Neural progenitor cell (in vitro differentiated cells): ENCODE measurements at regions not wholly inside any gene's neighbourhood (a gene's known extent, or its start where the extent isn't known, plus 50 kb on each side); places are given as distances from the start of the nearest gene placed in this dataset.

Source experiments
- DNase-seq: peaks from one replicate; pipeline ENCODE4 v3.0.0-alpha.2; 2016; ENCODE audit warnings: low spot score
- H2AFZ ChIP-seq: fragments of 200-600 bp; sonication (generic); replicated peaks from 2 replicates; pipeline ENCODE4 v1.6.1; 2016; ENCODE audit warnings: antibody characterized with exemption
- H3F3A ChIP-seq: fragments of 200-600 bp; sonication (generic); 2 replicates; pipeline ENCODE4 v1.6.1; 2016; ENCODE audit warnings: antibody characterized with exemption, low read depth
- H3K27ac ChIP-seq: fragments of 200-600 bp; sonication (generic); 2 replicates; pipeline ENCODE4 v1.5.1; 2016; ENCODE audit warnings: mild to moderate bottlenecking
- H3K27me3 ChIP-seq: fragments of 200-600 bp; sonication (generic); 2 replicates; pipeline ENCODE4 v1.6.1; 2016; ENCODE audit warnings: mild to moderate bottlenecking, moderate library complexity
- H3K36me3 ChIP-seq: fragments of 200-600 bp; sonication (generic); 2 replicates; pipeline ENCODE4 v1.5.1; 2016
- H3K4me1 ChIP-seq: fragments of 200-600 bp; sonication (generic); 2 replicates; pipeline ENCODE4 v1.6.1; 2016; ENCODE audit warnings: mixed run types
- H3K4me2 ChIP-seq: fragments of 200-600 bp; sonication (generic); 2 replicates; pipeline ENCODE4 v1.6.1; 2016
- H3K4me3 ChIP-seq: fragments of 200-600 bp; sonication (generic); 2 replicates; pipeline ENCODE4 v1.5.1; 2016
- H3K79me2 ChIP-seq: fragments of 200-600 bp; sonication (generic); 2 replicates; pipeline ENCODE4 v1.6.1; 2016; ENCODE audit warnings: low read depth
- H3K9ac ChIP-seq: fragments of 200-600 bp; sonication (generic); 2 replicates; pipeline ENCODE4 v1.6.1; 2016
- H3K9me3 ChIP-seq: fragments of 200-600 bp; sonication (generic); 2 replicates; pipeline ENCODE4 v1.5.1; 2016; ENCODE audit warnings: low read depth
- H4K20me1 ChIP-seq: fragments of 200-600 bp; sonication (generic); 2 replicates; pipeline ENCODE4 v1.6.1; 2016; ENCODE audit warnings: low read depth
- H3K27ac Mint-ChIP-seq: 3 replicates; pipeline ENCODE4 v1.8.0; 2021; ENCODE audit warnings: mixed read lengths
- H3K27me3 Mint-ChIP-seq: 2 replicates; pipeline ENCODE4 v1.8.0; 2022; ENCODE audit warnings: low read depth, mild to moderate bottlenecking, inconsistent platforms, moderate library complexity, mixed read lengths; ENCODE audit not compliant: insufficient read depth
- H3K36me3 Mint-ChIP-seq: 3 replicates; pipeline ENCODE4 v1.8.0; 2021; ENCODE audit warnings: mixed read lengths
- H3K4me1 Mint-ChIP-seq: 3 replicates; pipeline ENCODE4 v1.8.0; 2021; ENCODE audit warnings: mixed read lengths
- H3K4me3 Mint-ChIP-seq: 3 replicates; pipeline ENCODE4 v1.8.0; 2021; ENCODE audit warnings: mild to moderate bottlenecking, moderate library complexity, mixed read lengths
- H3K9me3 Mint-ChIP-seq: 3 replicates; pipeline ENCODE4 v1.8.0; 2020; ENCODE audit warnings: mixed read lengths
- CTCF ChIP-seq: fragments of 200-600 bp; sonication (generic); IDR thresholded peaks from 2 replicates; pipeline ENCODE4 v1.5.1; 2017; ENCODE audit warnings: antibody characterized with exemption, mild to moderate bottlenecking
- EZH2 ChIP-seq: fragments of 200-600 bp; sonication (generic); IDR thresholded peaks from 2 replicates; pipeline ENCODE4 v1.6.1; 2017; ENCODE audit warnings: antibody characterized with exemption, mild to moderate bottlenecking, moderate library complexity
- EZH2phosphoT487 ChIP-seq: fragments of 200-600 bp; sonication (generic); IDR thresholded peaks from 2 replicates; pipeline ENCODE4 v1.6.1; 2017; ENCODE audit warnings: antibody characterized with exemption

GRCh38 chr6:67345946-67346345, 1289.1 kb upstream of the ADGRB3 start:
- no peaks in the 10 kb centered on the region for H3K27me3 ChIP-seq
- H3F3A ChIP-seq, result no peaks in the 10 kb centered on the region
- Mint-ChIP-seq H3K36me3 (no peaks in the 10 kb centered on the region), H3K9me3 (no peaks in the 10 kb centered on the region), H3K4me1 (no peaks in the 10 kb centered on the region), H3K27ac (no peak overlapping the region), H3K4me3 (no peak overlapping the region), H3K27me3 (no peaks in the 10 kb centered on the region)
- H3K27ac ChIP-seq, result no peak overlapping the region
- H2AFZ ChIP-seq, result no peak overlapping the region
- no peaks in the 10 kb centered on the region for H3K9me3 ChIP-seq
- H3K36me3 ChIP-seq, result no peaks in the 10 kb centered on the region
- H3K9ac ChIP-seq, result no peak overlapping the region
- no peaks in the 10 kb centered on the region for H4K20me1 ChIP-seq
- H3K4me3 ChIP-seq, result no peak overlapping the region
- no peaks in the 10 kb centered on the region for H3K4me1 ChIP-seq
- no peak for DNase-seq
- TF ChIP-seq EZH2phosphoT487, result no peak
- TF ChIP-seq EZH2, result no peak
- no peak for TF ChIP-seq CTCF
- H3K79me2 ChIP-seq, result no peaks in the 10 kb centered on the region
- no peak overlapping the region for H3K4me2 ChIP-seq

- no peaks in the 10 kb centered on the region for H3K4me1 ChIP-seq
- no peaks in the 10 kb centered on the region for H3K9me3 ChIP-seq
- H4K20me1 ChIP-seq, result no peaks in the 10 kb centered on the region
- H3K36me3 Mint-ChIP-seq, result no peaks in the 10 kb centered on the region
- no peaks in the 10 kb centered on the region for H3K4me1 Mint-ChIP-seq
- H3K36me3 ChIP-seq, result no peaks in the 10 kb centered on the region
- no peak overlapping the region for H2AFZ ChIP-seq
- no peak overlapping the region for H3K27ac ChIP-seq
- H3K27me3 Mint-ChIP-seq, result peaks cover 2% of the 10 kb centered on the region
- TF ChIP-seq CTCF, result no peak
- TF ChIP-seq EZH2phosphoT487, result no peak
- no peak for TF ChIP-seq EZH2
- no peak overlapping the region for H3K4me3 ChIP-seq
- no peaks in the 10 kb centered on the region for H3F3A ChIP-seq
- no peak for DNase-seq
- H3K79me2 ChIP-seq, result no peaks in the 10 kb centered on the region
- H3K9ac ChIP-seq, result no peak overlapping the region
- no peak overlapping the region for H3K4me3 Mint-ChIP-seq
- H3K27me3 ChIP-seq, result no peaks in the 10 kb centered on the region
- H3K4me2 ChIP-seq, result no peak overlapping the region
- no peaks in the 10 kb centered on the region for H3K9me3 Mint-ChIP-seq
- no peak overlapping the region for H3K27ac Mint-ChIP-seq
These were observed 1299.1 kb upstream of the ADGRB3 start for GRCh38 chr6:67336014-67336413.

- no peak for DNase-seq
- Histone ChIP-seq H3K27me3 (no peaks in the 10 kb centered on the region), H3K79me2 (no peaks in the 10 kb centered on the region), H3K4me2 (no peak overlapping the region), H3K27ac (no peak overlapping the region), H3K9ac (no peak overlapping the region), H3K4me1 (no peaks in the 10 kb centered on the region), H2AFZ (no peak overlapping the region), H3F3A (no peaks in the 10 kb centered on the region), H3K4me3 (no peak overlapping the region), H3K36me3 (no peaks in the 10 kb centered on the region), H4K20me1 (no peaks in the 10 kb centered on the region), H3K9me3 (no peaks in the 10 kb centered on the region)
- H3K27ac Mint-ChIP-seq, result no peak overlapping the region
- no peaks in the 10 kb centered on the region for H3K4me1 Mint-ChIP-seq
- H3K36me3 Mint-ChIP-seq, result no peaks in the 10 kb centered on the region
- TF ChIP-seq EZH2, result no peak
- TF ChIP-seq CTCF, result no peak
- TF ChIP-seq EZH2phosphoT487, result no peak
- H3K4me3 Mint-ChIP-seq, result no peak overlapping the region
- H3K9me3 Mint-ChIP-seq, result no peaks in the 10 kb centered on the region
- no peaks in the 10 kb centered on the region for H3K27me3 Mint-ChIP-seq
These were observed 1303.8 kb upstream of the ADGRB3 start for GRCh38 chr6:67331304-67331703.

GRCh38 chr6:67328269-67328668, 1306.8 kb upstream of the ADGRB3 start:
- Mint-ChIP-seq H3K4me3 (no peak overlapping the region), H3K36me3 (no peaks in the 10 kb centered on the region), H3K9me3 (no peaks in the 10 kb centered on the region), H3K27ac (no peak overlapping the region), H3K4me1 (no peaks in the 10 kb centered on the region), H3K27me3 (no peaks in the 10 kb centered on the region)
- no peaks in the 10 kb centered on the region for H3K79me2 ChIP-seq
- DNase-seq, result no peak
- TF ChIP-seq EZH2phosphoT487 (no peak), EZH2 (no peak), CTCF (no peak)
- no peak overlapping the region for H3K27ac ChIP-seq
- H3F3A ChIP-seq, result no peaks in the 10 kb centered on the region
- H3K4me1 ChIP-seq, result no peaks in the 10 kb centered on the region
- H3K4me2 ChIP-seq, result no peak overlapping the region
- no peak overlapping the region for H3K4me3 ChIP-seq
- no peaks in the 10 kb centered on the region for H4K20me1 ChIP-seq
- H2AFZ ChIP-seq, result no peak overlapping the region
- H3K9ac ChIP-seq, result no peak overlapping the region
- H3K9me3 ChIP-seq, result no peaks in the 10 kb centered on the region
- no peaks in the 10 kb centered on the region for H3K27me3 ChIP-seq
- no peaks in the 10 kb centered on the region for H3K36me3 ChIP-seq
